Dermis microvascular lymphatic vessel endothelial cell (primary cell): ENCODE measurements at regions not wholly inside any gene's neighbourhood (a gene's known extent, or its start where the extent isn't known, plus 50 kb on each side); places are given as distances from the start of the nearest gene placed in this dataset.

Source experiments
- DNase-seq, 2 donors: peaks; one replicate each; pipeline versions ENCODE4 v3.0.0 to v3.0.0-alpha.2; 2010; ENCODE audit warnings: low read depth in 2 of 2

- no peak for DNase-seq
Observed at GRCh38 chr1:208895181-208895580, 651.0 kb upstream of the PLXNA2 start.

DNA sequence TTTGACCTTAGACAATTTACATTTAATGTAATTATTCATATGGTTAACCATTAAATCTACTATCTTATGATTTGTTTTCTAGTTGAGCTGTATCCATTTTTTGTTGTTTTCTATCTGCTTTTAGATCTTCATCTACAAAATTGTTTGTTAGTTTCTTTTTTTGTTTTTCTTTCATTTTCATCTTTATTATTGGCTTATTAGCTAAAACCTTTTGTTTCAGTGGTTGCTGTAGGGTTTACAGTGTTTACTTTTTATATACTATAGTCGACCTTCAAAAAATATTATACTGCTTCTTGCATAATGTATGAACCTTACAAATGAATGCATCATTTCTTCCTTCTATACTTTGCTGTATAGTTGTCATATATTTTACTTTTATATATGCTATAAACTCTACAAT, 651.6 kb upstream of the PLXNA2 start:
- DNase-seq, result no peak

- no peak for DNase-seq
Observed at GRCh38 chr1:208896768-208897167, 652.6 kb upstream of the PLXNA2 start.

GRCh38 chr1:208899438-208899837, 655.3 kb upstream of the PLXNA2 start:
- DNase-seq, result no peak

- DNase-seq, result no peak
Observed at GRCh38 chr1:208903251-208903905, 659.2 kb upstream of the PLXNA2 start.

- DNase-seq, result no peak
Observed at GRCh38 chr1:208907790-208908189, 663.6 kb upstream of the PLXNA2 start.

- DNase-seq, result no peak
Observed at GRCh38 chr1:208909011-208909984, 665.1 kb upstream of the PLXNA2 start.

GRCh38 chr1:208910161-208910560, 666.0 kb upstream of the PLXNA2 start:
- DNase-seq, result no peak

GRCh38 chr1:208917281-208917680, 666.2 kb upstream of the CAMK1G start:
- DNase-seq, result no peak

GRCh38 chr1:208917723-208918122, 665.8 kb upstream of the CAMK1G start:
- DNase-seq, result no peak

DNA sequence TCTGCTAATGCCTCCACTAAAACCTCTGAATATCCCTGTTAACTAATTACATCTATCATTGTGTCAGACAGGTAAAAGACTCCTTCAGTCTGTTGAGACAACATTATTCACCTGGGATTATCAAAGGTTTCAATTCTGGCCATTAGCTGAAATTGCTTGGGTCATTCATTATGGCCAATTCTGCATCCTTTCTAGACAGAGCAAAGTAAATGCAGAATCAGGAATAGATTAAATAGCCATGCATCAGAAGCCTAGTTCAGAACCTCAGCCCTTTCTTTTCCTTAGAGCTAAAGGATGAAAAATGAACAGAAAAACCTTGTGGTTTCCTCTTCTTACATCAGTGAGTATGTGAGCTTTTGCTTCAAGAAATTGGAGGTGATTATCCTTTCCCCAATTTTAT, 665.4 kb upstream of the CAMK1G start:
- DNase-seq, result no peak

GRCh38 chr1:208919371-208919770, 664.1 kb upstream of the CAMK1G start:
- peak in 1 of 2 donors; percentile 61 for DNase-seq

- no peak for DNase-seq
Observed at GRCh38 chr1:208921259-208921658, 662.3 kb upstream of the CAMK1G start.

DNA sequence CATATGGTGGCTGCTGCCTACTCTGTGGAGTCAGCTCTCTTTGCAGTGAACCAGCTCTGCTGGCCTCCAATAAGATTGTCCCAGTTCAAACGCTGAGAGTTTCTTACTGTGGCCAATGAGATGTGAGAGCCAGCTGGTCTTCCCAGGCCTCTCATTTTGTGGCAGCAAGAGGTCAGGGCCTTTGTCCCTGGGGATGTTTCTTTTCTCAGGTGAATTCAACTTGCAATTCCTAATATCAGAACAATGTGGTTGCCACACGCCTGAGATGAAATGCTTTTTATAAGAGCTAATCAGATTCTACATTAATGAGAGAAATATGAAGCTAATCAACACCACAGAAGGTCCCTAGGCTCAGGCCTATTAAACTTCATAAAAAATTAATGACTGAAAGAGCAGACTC, 660.1 kb upstream of the CAMK1G start:
- DNase-seq, result no peak

- DNase-seq, result no peak
Observed at GRCh38 chr1:208923946-208924720, 659.4 kb upstream of the CAMK1G start.

GRCh38 chr1:208924928-208925327, 658.6 kb upstream of the CAMK1G start:
- DNase-seq, result peak in 1 of 2 donors; percentile 10

DNA sequence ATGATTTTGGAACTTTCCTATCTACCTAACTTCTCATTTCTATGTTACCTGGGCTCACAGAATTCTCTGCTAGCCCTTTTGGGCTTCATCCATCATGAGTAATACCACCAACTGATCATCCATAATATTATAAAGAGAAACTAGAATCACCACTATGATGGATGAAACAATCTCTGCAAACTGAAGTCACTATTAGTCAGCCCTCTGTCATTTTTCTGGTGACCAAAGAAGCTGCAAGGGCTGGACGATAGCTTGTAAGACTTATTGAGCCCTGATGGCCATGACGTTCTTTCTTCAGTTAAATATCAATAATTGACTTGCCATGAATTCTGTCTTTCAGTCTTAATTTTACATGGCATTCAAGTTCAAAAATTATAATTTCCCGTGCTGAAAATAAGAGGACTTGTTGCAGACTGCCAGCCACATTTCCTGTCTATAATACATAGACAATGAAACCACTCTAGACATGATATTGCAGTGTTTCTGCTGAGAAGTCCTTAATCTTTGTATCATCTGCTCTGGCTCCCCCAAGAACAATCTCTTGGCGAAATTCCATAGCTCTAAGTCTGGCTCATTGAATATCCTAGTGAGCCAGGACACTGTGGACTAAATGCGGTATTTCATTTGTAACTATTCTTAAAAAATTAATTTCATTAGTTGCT, 655.0 kb upstream of the CAMK1G start:
- peak in 1 of 2 donors; percentile 42 for DNase-seq

DNA sequence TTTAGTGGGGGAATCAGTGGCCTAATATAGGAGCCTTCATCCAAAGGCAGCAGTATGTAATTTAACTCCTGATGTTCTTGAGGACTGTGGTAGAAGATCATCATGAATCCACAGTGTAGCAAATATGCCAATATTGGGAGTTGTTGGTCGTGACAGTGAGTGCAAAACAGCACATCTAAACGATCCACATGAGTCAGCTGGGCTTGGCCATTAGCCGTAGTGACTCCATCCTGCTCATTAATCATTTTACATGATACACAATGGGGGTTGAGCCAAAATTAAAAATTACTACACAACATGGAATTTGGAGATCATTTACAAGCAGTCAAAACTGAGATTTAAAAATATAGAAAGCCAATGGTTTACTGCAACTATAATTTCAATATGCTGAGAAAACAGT, 653.9 kb upstream of the CAMK1G start:
- DNase-seq, result peak in 1 of 2 donors; percentile 8

DNA sequence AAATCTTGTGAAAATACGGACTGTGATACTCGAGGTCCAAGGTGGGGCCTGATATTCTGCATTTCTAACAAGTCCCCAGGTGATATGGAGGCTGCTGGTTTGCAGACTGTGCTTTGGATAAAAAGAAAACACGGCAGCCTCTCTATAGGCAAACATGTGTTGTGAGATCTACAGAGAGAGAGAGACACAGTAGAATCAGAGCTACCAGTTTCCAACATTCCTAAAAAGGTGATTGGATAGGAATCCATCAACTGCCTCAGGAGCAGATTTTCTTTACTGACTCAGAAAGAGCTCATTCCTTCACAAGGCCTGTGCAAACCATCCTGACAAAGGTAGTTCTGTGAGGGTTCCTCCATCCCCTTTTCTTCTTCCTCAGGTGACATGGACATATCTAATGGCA, 651.6 kb upstream of the CAMK1G start:
- no peak for DNase-seq

GRCh38 chr1:208933984-208934525, 649.5 kb upstream of the CAMK1G start:
- DNase-seq, result no peak

GRCh38 chr1:208934933-208935332, 648.6 kb upstream of the CAMK1G start:
- DNase-seq, result no peak
